KBM-7 (cell line): ENCODE measurements at regions not wholly inside any gene's neighbourhood (a gene's known extent, or its start where the extent isn't known, plus 50 kb on each side); places are given as distances from the start of the nearest gene placed in this dataset.

ENCODE experiments used
- DNase-seq: peaks from one replicate; pipeline ENCODE4 v3.0.0-alpha.2; 2015
- in situ Hi-C: fragments of 300-500 bp; cut with MboI; formaldehyde crosslinking; loops from 2 replicates; pipeline ENCODE4 v1.14.3; 2020; ENCODE audit warnings: low sequenced_read_pairs, low pct_unique_long_range_greater_than_20kb, mixed read lengths

GRCh38 chr5:155068616-155069100 lies 55.1 kb downstream of the KIF4B start:
- DNase-seq, result no peak
- in situ Hi-C loops, result no loop called here

GRCh38 chr5:155069961-155070360 lies 56.4 kb downstream of the KIF4B start:
- in situ Hi-C loops, result no loop called here
- DNase-seq, result no peak

- no peak for DNase-seq
- in situ Hi-C loops, result no loop called here
Observed at GRCh38 chr5:155070781-155071180, 57.2 kb downstream of the KIF4B start.

DNA sequence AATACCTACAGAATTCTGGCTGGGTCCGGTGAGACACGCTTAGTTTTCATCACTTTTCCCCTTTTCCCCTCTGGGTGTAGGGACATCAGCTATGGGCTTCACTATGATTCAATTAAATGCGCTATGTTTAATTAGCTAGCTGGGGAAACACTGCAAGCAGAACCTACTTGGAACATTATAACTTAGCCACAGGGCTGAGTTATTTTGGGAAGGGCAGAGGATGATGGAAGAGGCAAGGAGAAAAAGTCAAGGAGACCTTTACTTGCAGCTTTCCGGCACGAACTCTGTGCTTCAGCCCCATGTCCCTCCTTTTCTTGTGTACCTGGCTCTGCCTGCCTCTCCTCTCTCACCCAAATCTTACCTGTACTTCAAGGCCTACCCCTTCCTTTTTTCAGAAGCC lies 62.8 kb downstream of the KIF4B start:
- in situ Hi-C loops, result no loop called here
- DNase-seq, result no peak

DNA sequence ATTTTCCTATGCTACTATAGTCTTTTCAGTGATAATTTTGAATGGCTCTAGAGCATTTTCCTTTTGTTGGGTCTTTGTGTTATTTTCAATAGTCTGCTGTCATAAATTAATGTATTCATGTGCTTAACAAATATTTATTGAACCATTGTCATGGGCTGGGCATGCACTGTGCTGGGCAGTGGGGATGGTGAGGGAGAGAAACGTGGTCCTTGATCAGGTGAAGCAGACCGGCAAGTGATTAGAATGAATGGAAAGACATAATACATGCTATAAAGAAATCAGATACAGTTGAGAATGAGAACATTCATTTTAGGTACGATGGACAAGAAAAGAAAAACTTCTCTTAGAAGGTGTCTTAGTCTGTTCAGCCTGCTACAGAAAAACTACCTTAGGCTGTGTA lies 66.1 kb downstream of the KIF4B start:
- no peak for DNase-seq
- in situ Hi-C loops, result no loop called here

- in situ Hi-C loops, result no loop called here
- DNase-seq, result no peak
Observed at GRCh38 chr5:155080721-155081120, 67.2 kb downstream of the KIF4B start.

DNA sequence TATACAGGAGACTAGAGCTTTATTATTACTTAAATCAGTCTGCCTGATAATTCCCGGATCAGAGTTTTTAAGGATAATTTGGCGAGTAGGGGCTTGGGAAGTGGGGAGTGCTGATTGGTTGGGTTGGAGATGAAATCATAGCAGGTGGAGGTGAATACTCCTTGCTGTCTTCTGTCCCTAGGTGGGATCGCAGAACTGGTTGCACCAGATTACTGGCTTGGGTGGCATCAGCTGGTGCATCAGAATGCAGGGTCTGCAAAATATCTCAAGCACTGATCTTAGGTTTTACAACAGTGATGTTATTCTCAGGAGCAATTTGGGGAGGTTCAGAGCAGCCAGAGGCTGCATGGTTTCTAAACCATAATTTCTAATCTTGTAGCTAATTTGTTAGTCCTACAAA lies 68.1 kb downstream of the KIF4B start:
- no peak for DNase-seq
- in situ Hi-C loops, result no loop called here

GRCh38 chr5:155082401-155082800 lies 68.8 kb downstream of the KIF4B start:
- DNase-seq, result no peak
- in situ Hi-C loops, result no loop called here

DNA sequence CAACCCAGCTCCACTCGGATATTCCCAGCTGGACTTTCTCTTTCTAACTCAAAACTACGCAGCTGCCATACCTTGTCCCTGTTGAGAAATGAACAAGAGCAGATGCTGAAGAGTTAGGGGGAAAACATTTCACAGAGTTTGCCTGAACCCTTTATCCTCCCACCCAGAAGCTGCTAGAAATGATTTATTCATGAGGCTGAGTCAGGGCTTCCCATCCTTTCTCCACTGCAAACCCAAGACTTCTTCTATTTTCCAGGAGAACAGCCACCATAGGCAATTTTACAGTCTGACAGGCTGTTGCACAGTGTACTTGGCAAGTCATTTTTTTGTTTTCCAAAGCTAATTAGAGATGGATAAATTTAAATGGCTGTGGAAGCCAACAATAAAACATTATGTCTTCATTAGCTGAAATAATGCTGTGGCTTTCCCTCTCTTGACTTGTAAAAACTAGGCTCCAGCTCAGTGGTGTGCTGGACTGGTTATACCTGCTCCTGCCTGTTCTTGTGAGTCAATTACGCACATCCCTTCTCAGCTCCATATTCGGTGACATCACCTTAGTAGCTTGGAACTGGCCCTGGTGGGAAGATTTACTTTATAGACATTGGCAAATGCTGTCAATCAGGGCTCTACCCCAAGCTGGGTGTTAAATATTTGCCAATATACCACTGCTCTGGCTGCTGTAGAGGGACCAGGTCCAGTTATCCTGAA lies 71.9 kb downstream of the KIF4B start:
- no peak for DNase-seq
- in situ Hi-C loops, result no loop called here

DNA sequence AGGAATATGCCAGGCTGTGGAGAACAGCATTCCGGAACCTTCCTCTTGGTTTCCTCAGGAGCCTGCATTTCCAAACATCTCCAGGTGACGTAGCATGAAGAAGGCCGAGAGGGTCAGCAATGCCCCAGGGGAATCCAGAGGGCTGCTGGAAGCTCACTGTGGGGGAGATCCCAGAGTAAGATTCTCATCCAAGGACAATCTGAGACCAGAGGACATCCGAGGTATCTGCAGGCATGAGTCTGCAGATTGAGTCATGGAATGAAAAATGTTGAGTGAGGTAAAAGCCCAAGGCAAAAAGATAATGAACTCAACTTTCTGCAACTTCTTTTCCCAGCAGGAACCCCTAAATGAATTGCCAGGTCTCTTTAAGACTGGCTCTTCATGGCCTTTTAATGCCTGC lies 73.5 kb downstream of the KIF4B start:
- in situ Hi-C loops, result no loop called here
- no peak for DNase-seq

GRCh38 chr5:155088811-155089210 lies 75.3 kb downstream of the KIF4B start:
- in situ Hi-C loops, result no loop called here
- no peak for DNase-seq

- no peak for DNase-seq
- in situ Hi-C loops, result no loop called here
Observed at GRCh38 chr5:155089643-155090042, 76.1 kb downstream of the KIF4B start.

- no peak for DNase-seq
- in situ Hi-C loops, result no loop called here
Observed at GRCh38 chr5:155091063-155091648, 77.6 kb downstream of the KIF4B start.

DNA sequence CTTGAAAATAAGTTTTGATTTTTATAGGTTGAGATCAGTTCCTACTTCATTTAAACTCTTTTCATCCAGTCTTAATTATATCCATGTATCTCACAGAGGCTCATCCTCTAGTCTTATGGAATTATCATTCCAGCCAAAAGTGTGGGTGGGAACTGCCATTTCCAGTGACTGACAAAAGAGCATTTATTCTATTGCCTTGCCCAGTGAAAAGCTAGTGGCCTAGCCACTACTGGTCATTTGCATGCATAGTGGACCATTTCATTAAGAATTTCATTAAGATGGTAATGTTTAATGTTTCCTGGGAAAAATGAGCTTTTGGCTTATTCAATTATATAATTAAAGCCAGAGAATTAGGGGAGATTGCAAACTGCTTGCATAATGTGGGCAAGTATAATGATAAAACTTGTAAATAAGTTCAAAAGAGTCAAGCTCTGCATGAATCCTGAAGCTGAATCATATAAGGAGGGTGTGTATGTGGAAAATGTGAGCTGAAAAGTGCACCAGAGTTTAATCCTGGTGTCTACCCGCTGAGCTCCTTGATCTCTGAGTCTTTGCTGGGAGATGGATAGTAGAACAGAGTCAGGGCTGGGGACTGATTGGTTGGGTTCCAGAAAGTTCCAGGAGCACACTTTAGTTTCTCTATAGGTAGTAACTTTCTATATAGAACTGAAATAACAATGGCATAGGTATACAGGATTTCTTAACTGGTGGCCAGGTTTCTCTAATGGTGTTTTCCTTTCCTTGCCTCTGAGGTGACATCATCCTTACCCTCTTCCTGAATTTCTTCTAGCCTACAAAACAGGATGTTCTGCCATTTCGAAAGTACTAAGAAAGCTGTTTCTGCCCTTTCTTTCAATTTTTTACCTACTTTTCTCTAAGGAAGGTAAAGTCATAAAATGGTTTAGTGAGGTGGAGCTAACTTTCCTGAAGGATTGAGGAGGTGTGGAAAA lies 78.5 kb downstream of the KIF4B start:
- DNase-seq, result no peak
- in situ Hi-C loops, result no loop called here

- DNase-seq, result no peak
- in situ Hi-C loops, result no loop called here
Observed at GRCh38 chr5:155094455-155094854, 80.9 kb downstream of the KIF4B start.

GRCh38 chr5:155097995-155098394 lies 84.4 kb downstream of the KIF4B start:
- in situ Hi-C loops, result no loop called here
- DNase-seq, result no peak

DNA sequence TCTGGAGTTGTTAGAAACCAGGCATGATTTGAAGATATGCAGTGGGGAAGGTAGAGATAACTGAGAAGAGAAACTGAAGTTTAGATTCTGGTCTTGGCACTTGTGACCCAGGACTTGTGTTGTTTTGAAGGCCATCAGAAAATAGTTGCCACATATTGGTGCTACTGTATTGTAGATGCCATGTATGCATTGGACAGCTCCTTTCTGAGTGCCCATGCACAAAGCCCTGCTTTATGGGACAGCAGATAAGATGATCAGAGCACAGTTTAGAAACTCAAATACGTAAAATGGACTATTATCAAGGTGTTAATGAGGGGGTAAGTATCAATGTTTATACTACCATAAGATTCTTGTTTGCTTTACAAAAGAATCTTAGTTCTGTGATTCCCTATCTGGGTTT lies 84.9 kb downstream of the KIF4B start:
- no peak for DNase-seq
- in situ Hi-C loops, result no loop called here

- DNase-seq, result no peak
- in situ Hi-C loops, result no loop called here
Observed at GRCh38 chr5:155101697-155102096, 88.1 kb downstream of the KIF4B start.

DNA sequence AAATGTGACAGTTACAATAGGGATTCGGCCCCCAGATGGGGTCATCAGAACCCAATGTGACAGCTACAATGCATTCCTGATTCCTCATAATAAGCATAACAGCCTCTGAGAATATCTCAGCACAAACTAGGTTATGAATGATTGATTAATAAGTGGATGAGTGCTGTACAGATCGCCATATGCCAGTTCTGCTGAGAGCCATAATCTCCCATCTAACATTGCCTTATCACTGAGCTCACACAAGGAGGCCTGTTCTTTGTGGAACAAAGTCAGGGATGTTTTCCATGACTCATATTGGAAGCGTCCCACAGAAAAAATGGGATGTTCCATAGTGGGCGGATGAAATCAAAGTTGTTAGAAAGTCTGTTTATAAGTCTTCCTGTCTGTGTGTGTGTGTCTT lies 89.6 kb downstream of the KIF4B start:
- in situ Hi-C loops, result no loop called here
- DNase-seq, result no peak

DNA sequence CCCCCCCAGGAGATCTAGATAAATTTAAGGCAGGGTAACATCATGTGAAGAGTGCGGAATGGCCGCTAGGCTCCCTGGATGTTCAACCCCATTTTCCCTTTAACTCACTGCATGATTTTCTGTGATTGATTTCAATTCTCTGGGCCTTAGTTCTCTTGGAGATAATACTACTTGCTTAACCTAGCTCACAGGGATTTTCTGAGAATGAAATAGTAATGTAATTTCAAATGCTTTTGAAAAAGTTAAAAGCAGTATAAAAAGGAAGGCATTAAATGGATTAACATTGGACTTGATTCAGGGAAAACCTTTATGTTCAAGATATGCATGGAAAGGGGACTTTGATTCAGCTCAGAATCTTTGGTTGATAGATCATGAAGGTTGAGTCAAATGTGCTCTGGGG lies 90.9 kb downstream of the KIF4B start:
- in situ Hi-C loops, result no loop called here
- DNase-seq, result no peak
